Heart left ventricle (tissue), 16 donors: ENCODE measurements at regions not wholly inside any gene's neighbourhood (a gene's known extent, or its start where the extent isn't known, plus 50 kb on each side); places are given as distances from the start of the nearest gene placed in this dataset.
"Not testable (repeated sequence)": the region's sequence is repeated elsewhere in the genome, so short reads cannot be mapped to it uniquely, and the experiment has no call there.

ENCODE experiments used
- ATAC-seq, 4 donors: fragments of 200-7000 bp; cut with Tn5 transposase; one replicate each; pipeline ENCODE4 v1.9.1; 2020 to 2022; ENCODE audit warnings: moderate library complexity in 4 of 4, mild to moderate bottlenecking in 3 of 4, moderate number of reproducible peaks in 1 of 4
- DNase-seq, 5 donors: peaks; one replicate each; pipeline ENCODE4 v3.0.0-alpha.2; 2020
- H3K27ac ChIP-seq, 12 donors: fragments of 200-600 bp; sonication (generic) in 4 of 12; one replicate each; pipeline versions ENCODE4 v1.5.0 to v1.8.0; 2016 to 2022; ENCODE audit warnings: mild to moderate bottlenecking in 2 of 12
- H3K27me3 ChIP-seq, 9 donors: fragments of 200-600 bp; sonication (generic) in 2 of 9; one replicate each; pipeline versions ENCODE4 v1.5.1 to v1.8.0; 2016 to 2022; ENCODE audit warnings: mild to moderate bottlenecking in 3 of 9
- H3K36me3 ChIP-seq, 9 donors: fragments of 200-600 bp; sonication (generic) in 2 of 9; one replicate each; pipeline versions ENCODE4 v1.5.0 to v1.8.0; 2018 to 2022; ENCODE audit warnings: mild to moderate bottlenecking in 2 of 9
- H3K4me1 ChIP-seq, 12 donors: fragments of 200-600 bp; sonication (generic) in 4 of 12; one replicate each; pipeline versions ENCODE4 v1.5.0 to v1.8.0; 2016 to 2022; ENCODE audit warnings: mild to moderate bottlenecking in 3 of 12
- H3K4me3 ChIP-seq, 12 donors: fragments of 200-600 bp; sonication (generic) in 4 of 12; one replicate each; pipeline versions ENCODE4 v1.5.0 to v1.8.0; 2017 to 2022; ENCODE audit warnings: mild to moderate bottlenecking in 9 of 12, moderate library complexity in 4 of 12
- H3K9me3 ChIP-seq, 12 donors: fragments of 200-600 bp; sonication (generic) in 4 of 12; one replicate each; pipeline versions ENCODE4 v1.5.0 to v1.8.0; 2016 to 2022; ENCODE audit warnings: mild to moderate bottlenecking in 1 of 12
- POLR2A ChIP-seq, 2 donors: fragments of 450-650 bp; IDR thresholded peaks; one replicate each; pipeline ENCODE4 v1.6.1; 2017; ENCODE audit warnings: antibody characterized with exemption in 2 of 2, mild to moderate bottlenecking in 2 of 2, moderate library complexity in 2 of 2
- WGBS, 4 donors: extraction: QIAGEN DNeasy Blood & Tissue Kit in 2 of 4; methylation state at CpG; one replicate each; pipeline versions ENCODE4 v1.1.5 to v1.1.7; 2013 to 2018; 5-methylcytosine and 5-hydroxymethylcytosine counted together
- intact Hi-C, 10 donors: fragments of 100-400 bp; cut with DNase I; formaldehyde crosslinking; loops; one replicate each; pipeline versions ENCODE4 v1.11.1 to v1.14.2; 2022
- TF ChIP-seq, protein P1 (sequence below), 12 donors: fragments of 200-600 bp; sonication (generic) in 4 of 12; IDR thresholded peaks; one replicate each; pipeline versions ENCODE4 v1.5.0 to v1.8.0; 2018 to 2022; ENCODE audit warnings: antibody characterized with exemption in 12 of 12, mild to moderate bottlenecking in 5 of 12
- donor health status: ischemic (EF 13 %, LVEDD 7.1; RV severe dilation, severe dysfunction).
- donor health status: healthy with polysubstance abuse.
- donor health status: DM: no; HTN: yes; CAD: no.
- donor health status: DM: no; HTN: no; CAD: no.
- donor health status: ischemic (EF 25% LVEDD 6.9; RV normal size, moderate dysfunction).
- donor health status: ischemic (EF 25% LVEDD 5.7; RV mildly dilated, moderate dysfunction).
- donor health status: healthy.
- donor health status: DM: yes; HTN: yes; CAD: no.
- donor health status: ischemic (EF 35%, LVEDD 5.7; RV mildly dilated, moderate dysfunction).
- donor health status: nonischemic (EF 11% LVEDD 7.7; RV severe dilation, severe dysfunction).
- donor health status: DM: yes; HTN: yes; CAD: no.
- donor health status: PGD.
- donor health status: ischemic (EF 29% LVEDD 5.4; RV normal size, mild dysfunction).
- donor health status: nonischemic (EF 23%, LVEDD 6.1; RV moderate dilation, normal function).

GRCh38 chr1:187847531-187847930 is 1018.8 kb downstream of the PLA2G4A start:
- DNase-seq (no peak), ATAC-seq (no peak)
- H3K27ac ChIP-seq, result no peak overlapping the region
- H3K9me3 ChIP-seq, result peaks cover 0 to 4% (median 0%) of the 10 kb centered on the region in 12 donors
- no peaks in the 10 kb centered on the region for H3K36me3 ChIP-seq
- H3K27me3 ChIP-seq, result no peaks in the 10 kb centered on the region
- TF ChIP-seq POLR2A (IDR thresholded peaks at IDR 0.05), result no peak
- TF ChIP-seq, protein P1, sequence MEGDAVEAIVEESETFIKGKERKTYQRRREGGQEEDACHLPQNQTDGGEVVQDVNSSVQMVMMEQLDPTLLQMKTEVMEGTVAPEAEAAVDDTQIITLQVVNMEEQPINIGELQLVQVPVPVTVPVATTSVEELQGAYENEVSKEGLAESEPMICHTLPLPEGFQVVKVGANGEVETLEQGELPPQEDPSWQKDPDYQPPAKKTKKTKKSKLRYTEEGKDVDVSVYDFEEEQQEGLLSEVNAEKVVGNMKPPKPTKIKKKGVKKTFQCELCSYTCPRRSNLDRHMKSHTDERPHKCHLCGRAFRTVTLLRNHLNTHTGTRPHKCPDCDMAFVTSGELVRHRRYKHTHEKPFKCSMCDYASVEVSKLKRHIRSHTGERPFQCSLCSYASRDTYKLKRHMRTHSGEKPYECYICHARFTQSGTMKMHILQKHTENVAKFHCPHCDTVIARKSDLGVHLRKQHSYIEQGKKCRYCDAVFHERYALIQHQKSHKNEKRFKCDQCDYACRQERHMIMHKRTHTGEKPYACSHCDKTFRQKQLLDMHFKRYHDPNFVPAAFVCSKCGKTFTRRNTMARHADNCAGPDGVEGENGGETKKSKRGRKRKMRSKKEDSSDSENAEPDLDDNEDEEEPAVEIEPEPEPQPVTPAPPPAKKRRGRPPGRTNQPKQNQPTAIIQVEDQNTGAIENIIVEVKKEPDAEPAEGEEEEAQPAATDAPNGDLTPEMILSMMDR (IDR thresholded peaks at IDR 0.05), result no peak
- no peak overlapping the region for H3K4me3 ChIP-seq
- intact Hi-C loops, result no loop called here
- H3K4me1 ChIP-seq, result no peaks in the 10 kb centered on the region

DNA sequence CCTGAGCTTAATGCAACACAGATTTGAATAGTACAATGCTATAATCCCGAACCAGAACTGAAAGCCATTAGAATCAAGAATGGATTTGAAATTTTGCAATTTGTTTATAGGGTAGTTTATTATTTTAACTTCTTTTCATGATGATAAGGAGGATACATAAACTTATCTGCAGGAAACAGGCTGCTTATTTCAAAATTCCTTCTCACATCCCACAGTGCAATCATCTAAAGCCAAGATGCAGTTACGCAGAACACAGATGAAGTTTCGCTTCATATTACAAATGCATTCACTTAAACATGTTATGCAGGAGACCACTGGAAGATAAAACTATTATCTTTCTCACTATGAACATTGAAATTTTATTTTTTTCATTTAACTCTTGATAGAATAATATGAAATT is 1019.6 kb downstream of the PLA2G4A start:
- WGBS, 4 donors, result 39 to 52% (median 45%) methylated on average over 3 of the region's 3 CpGs
- Histone ChIP-seq H3K4me1 (no peaks in the 10 kb centered on the region), H3K27me3 (no peaks in the 10 kb centered on the region), H3K4me3 (no peak overlapping the region), H3K9me3 (no peaks in the 10 kb centered on the region), H3K27ac (no peak overlapping the region), H3K36me3 (no peaks in the 10 kb centered on the region)
- TF ChIP-seq, protein P1 (IDR thresholded peaks at IDR 0.05), result no peak
- TF ChIP-seq POLR2A (IDR thresholded peaks at IDR 0.05), result no peak
- no peak for DNase-seq
- intact Hi-C loops, result no loop called here
- ATAC-seq, result no peak

- intact Hi-C loops, ATAC-seq, H3K36me3 ChIP-seq, H3K27ac ChIP-seq, H3K4me3 ChIP-seq, H3K4me1 ChIP-seq, H3K27me3 ChIP-seq, H3K9me3 ChIP-seq, DNase-seq: not testable (repeated sequence)
- 90 to 100% (median 98%) methylated on average over 15 to 26 of the region's 26 CpGs for WGBS, 4 donors
Measured at GRCh38 chr1:187850146-187850545, 1021.4 kb downstream of the PLA2G4A start.

DNA sequence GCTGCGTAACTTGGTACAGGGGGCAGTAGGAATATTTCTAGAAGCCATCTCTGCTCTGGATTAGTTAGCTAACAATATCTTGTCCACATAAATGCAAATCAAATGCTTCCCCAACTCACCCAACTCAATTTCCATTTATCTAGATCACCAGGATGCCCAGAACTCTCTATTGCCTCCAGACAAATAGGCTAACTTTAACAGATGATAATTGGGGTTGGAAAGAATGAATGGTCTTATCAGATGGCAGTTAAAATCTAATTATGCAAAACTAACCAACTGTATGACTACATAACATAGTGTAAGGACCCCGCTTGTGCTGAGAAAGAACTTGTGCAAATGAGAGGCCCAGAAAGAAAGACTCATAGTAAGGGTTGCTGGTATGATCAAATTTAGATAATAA is 1024.8 kb downstream of the PLA2G4A start:
- intact Hi-C loops, result no loop called here

GRCh38 chr1:187854457-187854856 is 1025.7 kb downstream of the PLA2G4A start:
- Histone ChIP-seq H3K9me3 (no peaks in the 10 kb centered on the region), H3K36me3 (no peaks in the 10 kb centered on the region), H3K4me3 (no peak overlapping the region), H3K27ac (no peak overlapping the region), H3K27me3 (no peaks in the 10 kb centered on the region), H3K4me1 (no peaks in the 10 kb centered on the region)
- intact Hi-C loops, result no loop called here
- no peak for ATAC-seq
- TF ChIP-seq, protein P1 (IDR thresholded peaks at IDR 0.05), result no peak
- no peak for TF ChIP-seq POLR2A (IDR thresholded peaks at IDR 0.05)
- no peak for DNase-seq
- WGBS, 4 donors, result 74 to 87% (median 84%) methylated on average over 2 of the region's 2 CpGs

More for the DNA sequence above, 1024.8 kb downstream of the PLA2G4A start:
- H3K36me3 ChIP-seq, result no peaks in the 10 kb centered on the region
- 94 to 99% (median 96%) methylated on average over 2 of the region's 2 CpGs for WGBS, 4 donors
- DNase-seq (no peak), ATAC-seq (no peak)
- no peak overlapping the region for H3K27ac ChIP-seq
- no peak for TF ChIP-seq POLR2A (IDR thresholded peaks at IDR 0.05)
- no peaks in the 10 kb centered on the region for H3K27me3 ChIP-seq
- no peak overlapping the region for H3K4me3 ChIP-seq
- H3K9me3 ChIP-seq, result no peaks in the 10 kb centered on the region
- no peaks in the 10 kb centered on the region for H3K4me1 ChIP-seq
